NT2/D1 (cell line): ENCODE measurements at regions not wholly inside any gene's neighbourhood (a gene's known extent, or its start where the extent isn't known, plus 50 kb on each side); places are given as distances from the start of the nearest gene placed in this dataset.

Experiments used
- YY1 ChIP-seq: IDR thresholded peaks from 2 replicates; pipeline ENCODE4 v1.6.1; 2011; ENCODE audit not compliant: insufficient read length, insufficient read depth
- ZNF274 ChIP-seq: IDR thresholded peaks from 2 replicates; pipeline ENCODE4 v1.6.1; 2011; ENCODE audit warnings: mild to moderate bottlenecking, low read depth, low read length

- TF ChIP-seq ZNF274 (no peak), YY1 (no peak)
Measured at GRCh38 chr16:51289336-51289735, 138.3 kb upstream of the SALL1 start.
